KMS-11 (cell line): ENCODE measurements at regions not wholly inside any gene's neighbourhood (a gene's known extent, or its start where the extent isn't known, plus 50 kb on each side); places are given as distances from the start of the nearest gene placed in this dataset.

ENCODE experiments used
- H2AFZ ChIP-seq: fragments of 200-600 bp; sonication (generic); 2 replicates; pipeline ENCODE4 v1.6.1; 2016; ENCODE audit warnings: antibody characterized with exemption, mixed run types, low read depth
- H3K27ac ChIP-seq: fragments of 200-600 bp; sonication (generic); 2 replicates; pipeline ENCODE4 v1.6.1; 2016; ENCODE audit warnings: mild to moderate bottlenecking, mixed run types
- H3K27me3 ChIP-seq: fragments of 200-600 bp; sonication (generic); 2 replicates; pipeline ENCODE4 v1.6.1; 2017; ENCODE audit warnings: mild to moderate bottlenecking, low read depth, mixed run types, moderate library complexity; ENCODE audit not compliant: insufficient read depth
- H3K36me3 ChIP-seq: fragments of 200-600 bp; sonication (generic); 2 replicates; pipeline ENCODE4 v1.6.1; 2017; ENCODE audit warnings: mild to moderate bottlenecking, mixed run types; ENCODE audit not compliant: insufficient read depth
- H3K4me1 ChIP-seq: fragments of 200-600 bp; sonication (generic); 2 replicates; pipeline ENCODE4 v1.6.1; 2016; ENCODE audit warnings: mild to moderate bottlenecking, low read depth, mixed run types; ENCODE audit not compliant: poor library complexity, severe bottlenecking
- H3K4me2 ChIP-seq: fragments of 200-600 bp; sonication (generic); 2 replicates; pipeline ENCODE4 v1.7.0; 2016; ENCODE audit warnings: mild to moderate bottlenecking, mixed run types
- H3K4me3 ChIP-seq: fragments of 200-600 bp; sonication (generic); IDR thresholded peaks from 2 replicates; pipeline ENCODE4 v1.6.1; 2017; ENCODE audit warnings: low read depth, low read length, mixed read lengths; ENCODE audit not compliant: insufficient read depth
- H3K79me2 ChIP-seq: fragments of 200-600 bp; sonication (generic); 2 replicates; pipeline ENCODE4 v1.6.1; 2016; ENCODE audit warnings: low read depth, mixed run types; ENCODE audit not compliant: insufficient read depth
- H3K9ac ChIP-seq: fragments of 200-600 bp; sonication (generic); 2 replicates; pipeline ENCODE4 v1.6.1; 2016; ENCODE audit warnings: mild to moderate bottlenecking, mixed run types
- H4K20me1 ChIP-seq: fragments of 200-600 bp; sonication (generic); 2 replicates; pipeline ENCODE4 v1.6.1; 2016; ENCODE audit warnings: mild to moderate bottlenecking, mixed run types; ENCODE audit not compliant: insufficient read depth
- CTCF ChIP-seq: fragments of 200-600 bp; sonication (generic); conservative IDR thresholded peaks from 2 replicates; pipeline ENCODE4 v1.6.1; 2017; ENCODE audit warnings: low read depth, mild to moderate bottlenecking, antibody characterized with exemption, low read length, moderate library complexity, mixed read lengths

GRCh38 chr2:226643030-226643945 lies 156.3 kb downstream of the IRS1 start:
- no peaks in the 10 kb centered on the region for H3K79me2 ChIP-seq
- no peak overlapping the region for H3K4me3 ChIP-seq
- H3K27me3 ChIP-seq: no peaks in the 10 kb centered on the region

GRCh38 chr2:226641008-226641407 lies 158.6 kb downstream of the IRS1 start:
- Histone ChIP-seq H2AFZ (no peak overlapping the region), H3K36me3 (no peaks in the 10 kb centered on the region), H3K79me2 (no peaks in the 10 kb centered on the region), H4K20me1 (no peaks in the 10 kb centered on the region), H3K9ac (no peak overlapping the region), H3K27ac (no peak overlapping the region), H3K4me3 (no peak overlapping the region), H3K27me3 (no peaks in the 10 kb centered on the region), H3K4me2 (no peak overlapping the region), H3K4me1 (no peaks in the 10 kb centered on the region)
- no peak for TF ChIP-seq CTCF

More at GRCh38 chr2:226643030-226643945, 156.3 kb downstream of the IRS1 start:
- Histone ChIP-seq H3K4me1 (no peaks in the 10 kb centered on the region), H3K4me2 (no peak overlapping the region), H3K27ac (no peak overlapping the region), H3K9ac (no peak overlapping the region), H3K36me3 (no peaks in the 10 kb centered on the region), H2AFZ (no peak overlapping the region), H4K20me1 (no peaks in the 10 kb centered on the region)
- no peak for TF ChIP-seq CTCF

GRCh38 chr2:226640501-226640900 lies 159.1 kb downstream of the IRS1 start:
- no peaks in the 10 kb centered on the region for H3K79me2 ChIP-seq
- H3K27me3 ChIP-seq: no peaks in the 10 kb centered on the region
- H3K4me2 ChIP-seq: no peak overlapping the region
- H3K27ac ChIP-seq: no peak overlapping the region
- TF ChIP-seq CTCF: no peak
- H2AFZ ChIP-seq: no peak overlapping the region
- H3K4me1 ChIP-seq: no peaks in the 10 kb centered on the region
- no peak overlapping the region for H3K9ac ChIP-seq
- H4K20me1 ChIP-seq: no peaks in the 10 kb centered on the region
- no peaks in the 10 kb centered on the region for H3K36me3 ChIP-seq
- no peak overlapping the region for H3K4me3 ChIP-seq

GRCh38 chr2:226639550-226639949 lies 160.1 kb downstream of the IRS1 start:
- TF ChIP-seq CTCF: no peak
- Histone ChIP-seq H3K79me2 (no peaks in the 10 kb centered on the region), H3K4me1 (no peaks in the 10 kb centered on the region)

More at GRCh38 chr2:226639550-226639949, 160.1 kb downstream of the IRS1 start:
- no peak overlapping the region for H3K4me3 ChIP-seq
- H2AFZ ChIP-seq: no peak overlapping the region
- no peaks in the 10 kb centered on the region for H4K20me1 ChIP-seq
- H3K4me2 ChIP-seq: no peak overlapping the region
- no peak overlapping the region for H3K27ac ChIP-seq
- no peaks in the 10 kb centered on the region for H3K27me3 ChIP-seq
- H3K36me3 ChIP-seq: no peaks in the 10 kb centered on the region
- H3K9ac ChIP-seq: no peak overlapping the region
